Activated CD4-positive, alpha-beta T cell treated with anti-CD3 and anti-CD28 coated beads for 36 hours (primary cell): ENCODE measurements at regions not wholly inside any gene's neighbourhood (a gene's known extent, or its start where the extent isn't known, plus 50 kb on each side); places are given as distances from the start of the nearest gene placed in this dataset.
"Not testable (repeated sequence)": the region's sequence is repeated elsewhere in the genome, so short reads cannot be mapped to it uniquely, and the experiment has no call there.

ENCODE experiments used
- ATAC-seq: fragments of 200-7000 bp; cut with Tn5 transposase; one replicate; pipeline ENCODE4 v1.10.0; 2021; ENCODE audit warnings: mild to moderate bottlenecking, moderate library complexity
- CTCF ChIA-PET: fragments of 350-600 bp; sonication (Branson Sonifier 250); formaldehyde crosslinking; loops from one replicate; lab custom pipeline; 2021; ENCODE audit warnings: antibody characterized with exemption; lab: Charles Lee
- POLR2A ChIA-PET: fragments of 350-600 bp; sonication (Branson Sonifier 250); formaldehyde crosslinking; loops from one replicate; lab custom pipeline; 2021; ENCODE audit warnings: antibody characterized with exemption, inconsistent platforms; lab: Charles Lee
- DNase-seq: peaks from one replicate; pipeline ENCODE4 v3.0.0-alpha.2; 2020
- H3K27ac Mint-ChIP-seq: one replicate; pipeline ENCODE4 v1.8.0; 2021; ENCODE audit warnings: mixed read lengths
- H3K27me3 Mint-ChIP-seq: one replicate; pipeline ENCODE4 v1.8.0; 2021; ENCODE audit warnings: mixed read lengths
- H3K36me3 Mint-ChIP-seq: one replicate; pipeline ENCODE4 v1.8.0; 2021; ENCODE audit warnings: low read depth, mixed read lengths
- H3K4me1 Mint-ChIP-seq: one replicate; pipeline ENCODE4 v1.8.0; 2021; ENCODE audit warnings: mixed read lengths
- H3K4me3 Mint-ChIP-seq: one replicate; pipeline ENCODE4 v1.8.0; 2021; ENCODE audit warnings: mild to moderate bottlenecking, moderate library complexity, mixed read lengths
- H3K9me3 Mint-ChIP-seq: one replicate; pipeline ENCODE4 v1.8.0; 2021; ENCODE audit warnings: low read depth, mixed read lengths
- intact Hi-C, 2 experiments: fragments of 100-400 bp; cut with DNase I in 1 of 2; cut with micrococcal nuclease in 1 of 2; formaldehyde crosslinking; loops; one replicate each; pipeline versions ENCODE4 v1.14.2 to v1.15.1; 2022 to 2024; cut with DNase I, micrococcal nuclease

DNA sequence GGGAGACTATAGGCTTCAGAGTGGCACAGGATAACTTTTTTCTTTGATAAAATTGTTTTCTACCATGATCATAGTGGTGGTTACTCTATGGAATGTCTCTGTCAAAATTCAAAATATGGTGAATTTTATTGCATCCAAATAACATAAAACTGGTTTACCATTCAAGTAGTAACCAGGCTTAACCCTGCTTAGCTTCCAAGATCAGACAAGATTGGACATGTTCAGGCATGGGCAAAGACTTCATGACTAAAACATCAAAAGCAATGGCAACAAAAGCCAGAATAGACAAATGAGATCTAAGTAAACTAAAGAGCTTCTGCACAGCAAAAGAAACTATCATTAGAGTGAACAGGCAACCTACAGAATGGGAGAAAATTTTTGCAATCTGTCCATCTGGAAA is 1070.1 kb upstream of the SLIT2 start:
- DNase-seq, CTCF ChIA-PET, POLR2A ChIA-PET, H3K4me3 Mint-ChIP-seq, H3K27me3 Mint-ChIP-seq, H3K4me1 Mint-ChIP-seq, H3K36me3 Mint-ChIP-seq, H3K27ac Mint-ChIP-seq, ATAC-seq, intact Hi-C loops, H3K9me3 Mint-ChIP-seq: not testable (repeated sequence)

GRCh38 chr4:19178835-19179234 is 1072.9 kb upstream of the SLIT2 start:
- H3K9me3 Mint-ChIP-seq, result peaks cover 10% of the 10 kb centered on the region
- intact Hi-C loops, result no loop called here
- H3K27ac Mint-ChIP-seq, result no peak overlapping the region
- ChIA-PET CTCF (no interaction called here), POLR2A (no interaction called here)
- DNase-seq (no peak), ATAC-seq (no peak)
- H3K4me1 Mint-ChIP-seq, result no peaks in the 10 kb centered on the region
- no peaks in the 10 kb centered on the region for H3K27me3 Mint-ChIP-seq
- H3K4me3 Mint-ChIP-seq, result no peak overlapping the region
- no peaks in the 10 kb centered on the region for H3K36me3 Mint-ChIP-seq

DNA sequence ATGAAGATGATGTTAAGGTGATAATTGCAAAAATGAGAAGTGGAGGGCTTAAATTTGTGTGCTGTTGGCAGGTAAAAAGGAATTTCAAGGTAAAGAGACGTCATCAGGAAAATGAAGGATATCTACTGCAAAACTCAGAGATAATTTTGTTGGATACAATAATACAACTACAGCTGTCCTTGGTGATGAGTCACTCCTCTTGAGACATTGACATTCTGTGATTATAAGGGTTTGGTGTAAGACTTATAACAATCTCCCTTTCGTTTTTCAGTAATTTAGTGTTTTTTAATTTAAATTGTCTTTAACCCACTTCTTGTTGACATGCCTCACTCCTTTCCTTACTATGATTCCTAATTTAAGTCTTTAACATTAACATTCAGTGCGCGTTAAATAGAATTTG is 1074.1 kb upstream of the SLIT2 start:
- H3K4me3 Mint-ChIP-seq, result no peak overlapping the region
- no peaks in the 10 kb centered on the region for H3K27me3 Mint-ChIP-seq
- no peak overlapping the region for H3K27ac Mint-ChIP-seq
- POLR2A ChIA-PET, result no interaction called here
- intact Hi-C loops, result no loop called here
- no peaks in the 10 kb centered on the region for H3K4me1 Mint-ChIP-seq
- DNase-seq, result no peak
- no peaks in the 10 kb centered on the region for H3K36me3 Mint-ChIP-seq
- no peak for ATAC-seq
- CTCF ChIA-PET, result no interaction called here
- H3K9me3 Mint-ChIP-seq, result peaks cover 10% of the 10 kb centered on the region

DNA sequence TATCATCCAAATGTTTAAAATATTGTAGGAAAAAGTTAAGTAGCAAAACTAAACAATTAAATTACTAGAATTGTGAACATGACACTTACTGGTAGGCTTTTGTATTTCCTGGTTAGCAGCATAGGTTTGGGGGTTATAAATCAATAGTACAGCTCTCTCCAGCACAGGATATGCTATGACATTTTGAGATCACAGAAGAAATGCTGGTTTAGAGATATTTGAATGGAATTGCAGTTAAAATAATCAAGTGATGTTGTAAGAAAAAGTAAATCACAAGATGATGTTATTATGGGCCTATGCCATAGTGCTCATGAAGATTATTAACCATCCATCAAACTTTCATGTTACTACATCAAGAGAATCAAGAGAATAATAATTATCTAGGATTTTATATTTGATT is 1079.9 kb upstream of the SLIT2 start:
- Mint-ChIP-seq H3K4me1 (no peaks in the 10 kb centered on the region), H3K27ac (no peak overlapping the region), H3K36me3 (no peaks in the 10 kb centered on the region), H3K9me3 (peaks cover 9% of the 10 kb centered on the region), H3K4me3 (no peak overlapping the region), H3K27me3 (no peaks in the 10 kb centered on the region)
- intact Hi-C loops, result no loop called here
- DNase-seq, result no peak
- POLR2A ChIA-PET, result no interaction called here
- ATAC-seq, result no peak
- CTCF ChIA-PET, result no interaction called here

DNA sequence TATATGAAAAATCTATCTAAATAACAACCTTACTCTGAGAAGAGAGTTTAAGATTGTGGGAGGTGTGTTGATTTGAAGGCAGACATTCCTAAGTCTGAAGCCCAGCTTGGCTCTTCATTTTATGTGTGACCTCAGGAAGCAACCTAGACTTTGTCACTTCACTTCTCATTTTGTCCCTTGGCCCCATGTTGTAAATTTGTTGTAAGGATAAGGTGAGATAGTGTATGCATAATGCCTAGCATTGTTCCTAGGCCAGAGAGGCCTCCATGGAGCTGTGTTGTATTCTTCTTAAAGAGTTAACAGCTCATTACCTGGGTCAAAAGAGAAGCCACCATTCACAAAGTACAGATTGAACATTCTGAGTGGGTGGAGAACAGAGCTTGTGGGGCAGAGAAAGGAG is 1084.4 kb upstream of the SLIT2 start:
- no peak overlapping the region for H3K27ac Mint-ChIP-seq
- intact Hi-C loops, result no loop called here

GRCh38 chr4:19164334-19164733 is 1087.4 kb upstream of the SLIT2 start:
- Mint-ChIP-seq H3K36me3 (no peaks in the 10 kb centered on the region), H3K4me1 (no peaks in the 10 kb centered on the region), H3K4me3 (no peak overlapping the region), H3K27ac (no peak overlapping the region), H3K9me3 (peaks cover 16% of the 10 kb centered on the region), H3K27me3 (no peaks in the 10 kb centered on the region)
- CTCF ChIA-PET, result no interaction called here
- intact Hi-C loops, result no loop called here
- ATAC-seq, result no peak
- POLR2A ChIA-PET, result no interaction called here
- DNase-seq, result no peak

More for the DNA sequence above, 1084.4 kb upstream of the SLIT2 start:
- no peak for DNase-seq
- ChIA-PET CTCF (no interaction called here), POLR2A (no interaction called here)
- Mint-ChIP-seq H3K4me3 (no peak overlapping the region), H3K9me3 (peaks cover 15% of the 10 kb centered on the region), H3K27me3 (no peaks in the 10 kb centered on the region), H3K36me3 (no peaks in the 10 kb centered on the region), H3K4me1 (no peaks in the 10 kb centered on the region)
- ATAC-seq, result no peak

GRCh38 chr4:19159874-19160273 is 1091.8 kb upstream of the SLIT2 start:
- Mint-ChIP-seq H3K9me3 (peaks cover 24% of the 10 kb centered on the region), H3K27me3 (no peaks in the 10 kb centered on the region), H3K4me1 (no peaks in the 10 kb centered on the region), H3K27ac (no peak overlapping the region), H3K4me3 (no peak overlapping the region), H3K36me3 (peaks cover 3% of the 10 kb centered on the region)
- CTCF ChIA-PET, result interaction anchor here (1.4 kb wide), 1 partner anchor 10 kb away, joined by 4 read pairs; no protein-coding TSS in a partner anchor
- intact Hi-C loops, result no loop called here
- POLR2A ChIA-PET, result no interaction called here
- ATAC-seq (no peak), DNase-seq (no peak)

DNA sequence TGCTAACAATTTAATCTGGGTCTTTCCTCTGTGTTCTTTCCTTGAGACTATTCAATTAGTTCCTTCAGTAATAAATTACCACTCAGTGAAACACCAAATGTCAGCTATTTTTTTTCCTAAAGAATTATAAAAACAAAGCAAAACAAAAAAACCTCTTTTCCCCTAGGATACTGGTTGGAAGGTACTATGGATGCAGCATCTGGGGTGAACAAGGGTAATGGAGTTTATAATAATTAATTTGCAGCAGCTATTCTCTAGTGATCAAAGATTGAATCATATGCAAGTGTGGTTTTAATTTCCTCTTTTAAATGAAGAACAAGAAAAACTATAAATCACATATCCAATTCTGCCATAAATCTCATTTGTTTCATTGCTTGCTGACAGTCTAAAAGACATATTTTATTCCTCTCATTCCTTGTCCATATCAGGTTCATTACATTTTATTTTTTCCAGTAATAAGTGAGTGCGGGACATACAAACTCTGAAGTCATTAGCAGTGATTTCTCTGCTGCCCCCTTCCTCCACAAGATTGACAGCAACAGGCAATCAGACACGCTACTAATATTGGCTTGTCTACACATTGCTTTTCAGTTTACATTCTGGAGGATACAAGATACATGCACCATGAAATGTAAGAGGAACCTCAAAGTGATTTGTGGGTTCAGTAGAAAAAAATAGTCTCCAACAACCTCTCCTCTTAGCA is 1093.4 kb upstream of the SLIT2 start:
- DNase-seq (no peak), ATAC-seq (no peak)
- H3K4me1 Mint-ChIP-seq, result no peaks in the 10 kb centered on the region
- H3K27ac Mint-ChIP-seq, result no peak overlapping the region
- peaks cover 26% of the 10 kb centered on the region for H3K9me3 Mint-ChIP-seq
- H3K4me3 Mint-ChIP-seq, result no peak overlapping the region
- H3K27me3 Mint-ChIP-seq, result no peaks in the 10 kb centered on the region
- H3K36me3 Mint-ChIP-seq, result peaks cover 5% of the 10 kb centered on the region
- POLR2A ChIA-PET, result no interaction called here
- intact Hi-C loops, result no loop called here
- CTCF ChIA-PET, result no interaction called here

- ChIA-PET CTCF (no interaction called here), POLR2A (no interaction called here)
- no peak overlapping the region for H3K27ac Mint-ChIP-seq
- peaks cover 5% of the 10 kb centered on the region for H3K36me3 Mint-ChIP-seq
- H3K9me3 Mint-ChIP-seq, result peaks cover 26% of the 10 kb centered on the region
- DNase-seq (no peak), ATAC-seq (no peak)
- no peaks in the 10 kb centered on the region for H3K4me1 Mint-ChIP-seq
- H3K27me3 Mint-ChIP-seq, result no peaks in the 10 kb centered on the region
- no peak overlapping the region for H3K4me3 Mint-ChIP-seq
- intact Hi-C loops, result no loop called here
Measured at GRCh38 chr4:19156786-19157185, 1094.9 kb upstream of the SLIT2 start.

DNA sequence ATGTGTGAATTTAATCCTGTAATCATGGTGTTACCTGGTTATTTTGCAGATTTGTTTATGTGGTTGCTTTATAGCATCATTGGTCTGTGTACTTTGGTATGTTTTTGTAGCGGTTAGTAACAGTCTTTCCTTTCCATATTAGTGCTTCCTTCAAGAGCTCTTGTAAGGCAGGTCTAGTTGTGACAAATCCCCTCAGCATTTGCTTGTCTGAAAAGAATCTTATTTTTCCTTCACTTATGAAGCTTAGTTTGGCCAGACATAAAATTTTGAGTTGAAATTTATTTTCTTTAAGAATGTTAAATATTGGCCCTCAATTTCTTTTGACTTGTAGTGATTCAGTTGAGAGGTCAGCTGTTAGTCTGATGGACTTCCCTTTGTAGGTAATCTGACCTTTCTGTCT is 1096.1 kb upstream of the SLIT2 start:
- peaks cover 26% of the 10 kb centered on the region for H3K9me3 Mint-ChIP-seq
- H3K4me3 Mint-ChIP-seq, result no peak overlapping the region
- H3K4me1 Mint-ChIP-seq, result no peaks in the 10 kb centered on the region
- no peak for DNase-seq
- H3K27ac Mint-ChIP-seq, result no peak overlapping the region
- no peak for ATAC-seq
- intact Hi-C loops, result no loop called here
- H3K36me3 Mint-ChIP-seq, result peaks cover 5% of the 10 kb centered on the region
- no peaks in the 10 kb centered on the region for H3K27me3 Mint-ChIP-seq
- ChIA-PET POLR2A (no interaction called here), CTCF (no interaction called here)

GRCh38 chr4:19154267-19154666 is 1097.4 kb upstream of the SLIT2 start:
- CTCF ChIA-PET, result interaction anchor here (0.6 kb wide), 1 partner anchor 382 kb away, joined by 4 read pairs; no protein-coding TSS in a partner anchor

GRCh38 chr4:19152264-19152663 is 1099.4 kb upstream of the SLIT2 start:
- Mint-ChIP-seq H3K9me3 (peaks cover 26% of the 10 kb centered on the region), H3K36me3 (peaks cover 5% of the 10 kb centered on the region), H3K4me1 (no peaks in the 10 kb centered on the region), H3K27ac (no peak overlapping the region), H3K27me3 (no peaks in the 10 kb centered on the region), H3K4me3 (no peak overlapping the region)
- intact Hi-C loops, result no loop called here
- DNase-seq, result no peak
- ChIA-PET CTCF (no interaction called here), POLR2A (no interaction called here)
- ATAC-seq, result no peak

More at GRCh38 chr4:19154267-19154666, 1097.4 kb upstream of the SLIT2 start:
- H3K27me3 Mint-ChIP-seq, ATAC-seq, H3K36me3 Mint-ChIP-seq, DNase-seq, H3K4me1 Mint-ChIP-seq, H3K27ac Mint-ChIP-seq, POLR2A ChIA-PET, H3K4me3 Mint-ChIP-seq, intact Hi-C loops: not testable (repeated sequence)
- peaks cover 29% of the 10 kb centered on the region for H3K9me3 Mint-ChIP-seq
